HG03280 (cell line): ENCODE measurements at regions not wholly inside any gene's neighbourhood (a gene's known extent, or its start where the extent isn't known, plus 50 kb on each side); places are given as distances from the start of the nearest gene placed in this dataset.

ENCODE experiments used
- ATAC-seq: cut with Tn5 transposase; IDR thresholded peaks from one replicate; pipeline ENCODE4 v1.9.1; 2021; ENCODE audit warnings: mild to moderate bottlenecking, moderate library complexity; ENCODE audit not compliant: unreplicated experiment

DNA sequence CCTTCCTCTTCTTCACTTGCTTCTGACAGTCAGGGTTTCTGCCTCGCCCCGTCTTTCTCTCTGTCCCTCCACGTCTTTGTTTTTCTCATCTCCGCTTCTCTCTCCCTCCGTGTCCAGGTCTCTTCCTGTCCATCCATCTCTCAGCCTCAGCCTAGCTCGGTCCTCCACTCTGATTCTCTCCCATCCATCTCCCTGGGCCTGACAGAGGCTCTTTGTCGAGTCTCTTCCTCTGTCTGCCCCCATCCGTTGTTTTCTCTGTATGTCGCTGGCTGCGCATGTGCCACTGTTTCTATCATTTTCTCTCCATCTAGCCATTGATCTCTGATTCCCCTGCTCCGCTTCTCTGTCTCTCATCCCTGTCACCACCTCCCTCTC lies 328.9 kb upstream of the TBX3 start:
- no peak for ATAC-seq

DNA sequence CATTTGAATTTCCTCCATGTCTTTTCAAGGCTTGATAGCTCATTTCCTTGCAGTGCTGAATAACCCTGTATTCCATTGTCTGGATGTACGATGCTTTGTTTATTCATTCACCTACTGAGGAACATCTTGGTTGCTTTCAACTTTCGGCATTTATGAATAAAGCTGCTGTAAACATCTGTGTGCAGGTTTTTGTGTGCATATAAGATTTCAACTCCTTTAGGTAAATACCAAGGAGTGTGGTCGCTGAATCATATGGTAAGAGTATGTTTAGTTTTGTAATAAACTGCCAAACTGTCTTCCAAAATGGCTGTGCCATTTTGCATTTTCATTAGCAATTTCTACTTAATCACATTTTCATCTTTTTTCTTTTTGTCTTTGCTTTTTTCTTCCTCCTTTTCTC lies 327.7 kb upstream of the TBX3 start:
- no peak for ATAC-seq

GRCh38 chr12:115010324-115010995 lies 326.5 kb upstream of the TBX3 start:
- ATAC-seq, result no peak

DNA sequence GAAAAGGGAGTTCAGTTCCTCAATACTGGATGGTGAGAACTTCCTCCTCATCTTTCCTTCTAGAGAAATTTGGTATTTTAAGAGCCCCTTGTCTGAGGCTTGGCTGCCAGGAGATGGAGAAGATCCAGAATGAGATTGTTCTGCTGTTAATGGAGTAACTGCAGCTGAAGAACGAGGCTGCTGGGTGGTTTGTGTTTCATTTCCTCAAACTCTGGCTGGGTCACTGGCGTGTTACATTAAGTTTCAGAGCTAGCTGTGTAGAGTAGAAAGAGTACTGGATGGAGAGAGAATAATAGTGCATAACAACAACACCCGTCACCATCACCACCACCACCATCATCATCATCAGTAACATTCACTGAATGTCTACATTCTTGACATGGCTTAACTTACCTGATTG lies 325.0 kb upstream of the TBX3 start:
- no peak for ATAC-seq

GRCh38 chr12:115004470-115005146 lies 320.6 kb upstream of the TBX3 start:
- ATAC-seq, result no peak

GRCh38 chr12:115002434-115002833 lies 318.5 kb upstream of the TBX3 start:
- ATAC-seq, result no peak

GRCh38 chr12:115001571-115002180 lies 317.7 kb upstream of the TBX3 start:
- ATAC-seq, result no peak

GRCh38 chr12:115000038-115000437 lies 316.1 kb upstream of the TBX3 start:
- no peak for ATAC-seq

GRCh38 chr12:114998750-114999128 lies 314.8 kb upstream of the TBX3 start:
- ATAC-seq, result no peak

- no peak for ATAC-seq
Observed at GRCh38 chr12:114998118-114998749, 314.3 kb upstream of the TBX3 start.

DNA sequence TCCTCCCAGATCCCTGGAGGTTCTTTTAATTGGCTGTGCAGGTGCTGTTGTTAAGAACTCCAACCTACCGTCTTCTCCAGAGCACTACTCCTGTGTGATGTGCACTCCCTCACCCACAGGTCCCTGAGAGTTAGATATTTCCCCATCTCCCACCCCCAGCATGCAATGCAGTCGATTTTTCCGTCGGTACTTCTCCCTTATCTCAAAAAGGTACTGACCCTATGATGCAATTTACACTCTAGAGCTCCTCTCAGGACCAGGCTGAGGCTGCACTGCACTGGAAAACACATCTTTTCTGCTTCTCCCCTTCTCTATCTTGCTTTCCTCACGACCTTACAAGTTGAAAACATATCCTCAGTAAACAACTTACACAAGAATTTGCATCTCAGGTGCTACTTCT lies 312.4 kb upstream of the TBX3 start:
- ATAC-seq, result no peak

DNA sequence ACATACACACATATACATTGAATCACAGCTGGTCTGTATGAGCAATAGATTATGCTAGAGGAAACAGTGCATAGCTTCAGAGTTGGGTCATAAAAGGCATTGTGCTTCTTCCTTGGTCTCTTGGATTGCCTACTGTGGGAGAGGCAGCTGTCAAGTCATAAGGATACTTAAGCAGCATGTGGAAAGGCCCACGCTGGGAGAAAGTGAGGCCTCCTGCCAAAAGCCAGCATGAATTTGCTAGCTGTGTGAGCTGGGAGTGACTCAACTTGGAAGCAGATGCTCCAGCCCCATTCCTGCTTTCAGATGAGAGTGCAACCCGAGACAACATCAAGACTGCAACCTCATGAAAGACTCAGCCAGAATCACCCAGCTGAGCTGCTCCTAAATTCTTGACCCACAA lies 311.9 kb upstream of the TBX3 start:
- ATAC-seq, result no peak

GRCh38 chr12:114993165-114993564 lies 309.2 kb upstream of the TBX3 start:
- ATAC-seq, result no peak

GRCh38 chr12:114992443-114992842 lies 308.5 kb upstream of the TBX3 start:
- ATAC-seq, result no peak

GRCh38 chr12:114990381-114990780 lies 306.4 kb upstream of the TBX3 start:
- no peak for ATAC-seq

GRCh38 chr12:114986849-114987248 lies 302.9 kb upstream of the TBX3 start:
- ATAC-seq, result no peak

- no peak for ATAC-seq
Observed at GRCh38 chr12:114986178-114986714, 302.3 kb upstream of the TBX3 start.

DNA sequence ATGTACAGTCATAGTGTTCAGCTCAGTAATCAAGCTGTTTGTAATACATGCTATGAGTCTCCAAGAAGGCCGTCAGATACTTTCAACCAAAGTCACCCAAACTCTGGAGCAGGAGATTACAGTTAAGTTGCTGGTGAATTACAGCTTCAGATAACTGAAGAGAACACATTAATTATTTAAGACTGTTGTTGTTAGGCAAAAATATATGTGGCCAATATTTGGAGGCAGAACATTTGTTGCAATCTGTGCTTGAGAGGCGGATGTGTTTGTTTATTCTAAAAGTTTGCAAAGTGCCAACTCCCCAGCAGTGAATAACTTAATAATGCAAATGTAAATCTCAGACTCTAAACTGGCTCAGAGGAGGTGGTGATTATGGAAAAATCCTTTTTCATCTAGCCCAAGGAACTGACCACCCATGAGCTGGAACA lies 300.7 kb upstream of the TBX3 start:
- no peak for ATAC-seq

DNA sequence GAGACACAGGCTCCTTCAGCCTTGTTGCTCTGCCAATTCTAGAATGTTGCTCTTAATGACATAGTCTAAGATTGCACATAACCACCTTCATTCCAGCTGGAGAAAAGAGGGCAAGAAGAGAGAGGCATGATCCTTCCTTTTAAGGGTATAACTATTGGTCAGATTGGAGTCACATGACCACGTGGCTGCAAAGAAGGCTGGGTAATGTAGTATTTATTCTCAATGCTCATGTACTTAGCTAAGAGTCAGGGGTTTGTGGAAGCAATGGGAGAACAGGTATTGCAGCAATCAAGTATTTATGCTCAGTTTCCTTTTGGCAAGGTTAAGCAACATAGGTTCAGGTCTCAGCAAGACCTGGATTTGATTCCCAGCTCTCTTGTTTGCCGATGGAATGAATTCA lies 298.8 kb upstream of the TBX3 start:
- ATAC-seq, result no peak

DNA sequence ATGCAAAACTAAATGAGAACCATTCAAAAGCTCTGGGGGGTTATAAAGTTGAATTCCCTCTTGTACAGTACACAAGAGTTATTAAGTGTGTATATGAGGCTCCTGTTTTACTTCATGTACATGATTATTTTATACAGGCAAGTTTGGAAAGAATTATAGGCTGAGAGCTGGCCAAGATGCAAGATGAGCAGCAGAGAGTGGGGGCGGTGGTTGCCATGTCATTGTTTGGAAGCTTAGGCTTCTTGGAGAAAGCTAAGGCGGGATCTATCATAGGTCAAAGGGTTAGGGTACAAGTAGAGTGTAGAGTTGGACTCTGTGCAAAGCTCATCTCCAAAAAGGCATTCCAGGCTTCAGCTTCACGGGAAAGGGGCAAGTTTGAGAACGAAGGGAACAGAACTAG lies 297.1 kb upstream of the TBX3 start:
- ATAC-seq, result no peak

DNA sequence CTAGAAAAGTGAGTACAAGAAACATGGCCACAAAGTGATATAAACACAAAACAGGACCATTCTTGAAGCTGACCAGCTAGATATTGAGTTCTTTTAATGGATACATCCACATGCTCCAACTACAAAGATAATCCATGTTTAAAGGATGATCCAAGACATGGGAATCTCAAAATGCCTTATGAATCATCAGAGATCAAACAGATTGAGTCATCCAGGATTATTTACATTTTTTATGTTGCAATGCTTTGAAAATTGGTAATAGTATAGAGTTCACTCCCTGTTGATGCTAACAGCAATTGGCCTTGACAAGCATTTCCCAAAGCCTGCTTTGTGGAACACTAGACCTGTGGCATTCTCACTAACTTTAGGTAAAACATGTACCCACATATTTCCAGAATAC lies 293.0 kb upstream of the TBX3 start:
- no peak for ATAC-seq

GRCh38 chr12:114976372-114976771 lies 292.4 kb upstream of the TBX3 start:
- ATAC-seq, result no peak
